GM23338 (cell line): ENCODE measurements at regions not wholly inside any gene's neighbourhood (a gene's known extent, or its start where the extent isn't known, plus 50 kb on each side); places are given as distances from the start of the nearest gene placed in this dataset.

Source experiments
- ATAC-seq: fragments of 200-7000 bp; cut with Tn5 transposase; 3 replicates; pipeline ENCODE4 v1.9.1; 2020
- DNase-seq: peaks from one replicate; pipeline ENCODE4 v3.0.0-alpha.2; 2015; ENCODE audit warnings: low spot score
- H2AFZ ChIP-seq: fragments of 200-600 bp; sonication (generic); 2 replicates; pipeline ENCODE4 v1.8.0; 2016; ENCODE audit warnings: antibody characterized with exemption, mild to moderate bottlenecking, moderate library complexity
- H3F3A ChIP-seq: fragments of 200-600 bp; sonication (generic); replicated peaks from 2 replicates; pipeline ENCODE4 v1.8.0; 2017; ENCODE audit warnings: antibody characterized with exemption, mixed run types, low read depth
- H3K27ac ChIP-seq: fragments of 200-600 bp; sonication (generic); 2 replicates; pipeline ENCODE4 v1.6.1; 2016; ENCODE audit warnings: low read depth
- H3K27me3 ChIP-seq: fragments of 200-600 bp; sonication (generic); 2 replicates; pipeline ENCODE4 v1.8.0; 2016; ENCODE audit warnings: mild to moderate bottlenecking, mixed run types, moderate library complexity; ENCODE audit not compliant: insufficient read depth
- H3K36me3 ChIP-seq: fragments of 200-600 bp; sonication (generic); 2 replicates; pipeline ENCODE4 v1.8.0; 2016; ENCODE audit warnings: mild to moderate bottlenecking; ENCODE audit not compliant: insufficient read depth
- H3K4me1 ChIP-seq: fragments of 200-600 bp; sonication (generic); 2 replicates; pipeline ENCODE4 v1.8.0; 2016; ENCODE audit warnings: mild to moderate bottlenecking, moderate library complexity; ENCODE audit not compliant: insufficient read depth
- H3K4me2 ChIP-seq: fragments of 200-600 bp; sonication (generic); 2 replicates; pipeline ENCODE4 v1.7.1; 2017; ENCODE audit warnings: mixed run types
- H3K4me3 ChIP-seq: fragments of 200-600 bp; sonication (generic); 2 replicates; pipeline ENCODE4 v1.6.1; 2016; ENCODE audit warnings: mixed run types
- H3K79me2 ChIP-seq: fragments of 200-600 bp; sonication (generic); replicated peaks from 2 replicates; pipeline ENCODE4 v1.8.0; 2017; ENCODE audit warnings: mild to moderate bottlenecking; ENCODE audit not compliant: insufficient read depth
- H3K9me2 ChIP-seq: fragments of 200-600 bp; sonication (generic); 2 replicates; pipeline ENCODE4 v1.8.0; 2017; ENCODE audit not compliant: insufficient read depth
- H4K20me1 ChIP-seq: fragments of 200-600 bp; sonication (generic); replicated peaks from 2 replicates; pipeline ENCODE4 v1.8.0; 2017; ENCODE audit warnings: mild to moderate bottlenecking; ENCODE audit not compliant: insufficient read depth
- H3K27ac Mint-ChIP-seq: 2 replicates; pipeline ENCODE4 v1.8.0; 2020; ENCODE audit warnings: inconsistent platforms, mild to moderate bottlenecking, moderate library complexity, mixed read lengths
- H3K27me3 Mint-ChIP-seq: 3 replicates; pipeline ENCODE4 v1.8.0; 2022; ENCODE audit warnings: low read depth, mild to moderate bottlenecking, moderate library complexity, mixed read lengths, inconsistent platforms; ENCODE audit not compliant: insufficient read depth, poor library complexity
- H3K36me3 Mint-ChIP-seq: 3 replicates; pipeline ENCODE4 v1.8.0; 2021; ENCODE audit warnings: low read depth, mild to moderate bottlenecking, inconsistent platforms, moderate library complexity, mixed read lengths
- H3K4me1 Mint-ChIP-seq: 3 replicates; pipeline ENCODE4 v1.8.0; 2020; ENCODE audit warnings: mild to moderate bottlenecking, inconsistent platforms, mixed read lengths
- H3K4me3 Mint-ChIP-seq: 3 replicates; pipeline ENCODE4 v1.8.0; 2021; ENCODE audit warnings: moderate library complexity, mild to moderate bottlenecking, inconsistent platforms, mixed read lengths
- H3K9me3 Mint-ChIP-seq: 3 replicates; pipeline ENCODE4 v1.8.0; 2020; ENCODE audit warnings: moderate library complexity, mild to moderate bottlenecking, inconsistent platforms, mixed read lengths
- CREB1 ChIP-seq: fragments of 250-450 bp; sonication (Bioruptor Pico); IDR thresholded peaks from 2 replicates; pipeline ENCODE4 v1.5.0; 2020; ENCODE audit warnings: low read depth, mild to moderate bottlenecking, moderate library complexity
- EZH2 ChIP-seq: fragments of 200-600 bp; sonication (generic); IDR thresholded peaks from one replicate; pipeline ENCODE4 v1.8.0; 2017; ENCODE audit warnings: antibody characterized with exemption, mild to moderate bottlenecking, low read depth; ENCODE audit not compliant: unreplicated experiment
- EZH2phosphoT487 ChIP-seq: fragments of 200-600 bp; sonication (generic); IDR thresholded peaks from one replicate; pipeline ENCODE4 v1.8.1; 2018; ENCODE audit warnings: antibody characterized with exemption; ENCODE audit not compliant: unreplicated experiment
- JUNB ChIP-seq: IDR thresholded peaks from one replicate; pipeline ENCODE4 v1.6.1; 2016; ENCODE audit warnings: antibody characterized with exemption; ENCODE audit not compliant: unreplicated experiment
- NANOG ChIP-seq: IDR thresholded peaks from 2 replicates; pipeline ENCODE4 v1.6.1; 2016; ENCODE audit warnings: antibody characterized with exemption, borderline replicate concordance
- POLR2AphosphoS5 ChIP-seq: IDR thresholded peaks from 2 replicates; pipeline ENCODE4 v1.6.1; 2016; ENCODE audit warnings: antibody characterized with exemption, low read depth
- STAT1 ChIP-seq: IDR thresholded peaks from one replicate; pipeline ENCODE4 v1.6.1; 2016; ENCODE audit warnings: antibody characterized with exemption; ENCODE audit not compliant: unreplicated experiment
- ZNF114 ChIP-seq: fragments of 250-450 bp; sonication (Bioruptor Pico); IDR thresholded peaks from 2 replicates; pipeline ENCODE4 v1.5.0; 2020; ENCODE audit warnings: mild to moderate bottlenecking, moderate library complexity
- ZNF331 ChIP-seq: fragments of 250-450 bp; sonication (Bioruptor Pico); IDR thresholded peaks from 2 replicates; pipeline ENCODE4 v1.5.0; 2020; ENCODE audit warnings: low read depth, mild to moderate bottlenecking, moderate library complexity
- TF ChIP-seq, protein P1 (sequence below), 2 experiments: fragments of 200-600 bp in 1 of 2; sonication (generic) in 1 of 2; conservative IDR thresholded peaks; 2 replicates each; pipeline versions ENCODE4 v1.5.1 to v1.6.1; 2016 to 2017; ENCODE audit warnings: antibody characterized with exemption in 2 of 2, low read depth in 2 of 2, mild to moderate bottlenecking in 2 of 2, moderate library complexity in 1 of 2
- TF ChIP-seq, protein P2 (sequence below): IDR thresholded peaks from one replicate; pipeline ENCODE4 v1.6.1; 2018; ENCODE audit warnings: antibody characterized with exemption; ENCODE audit not compliant: unreplicated experiment
- TF ChIP-seq, protein P3 (sequence below): IDR thresholded peaks from 2 replicates; pipeline ENCODE4 v1.6.1; 2016; ENCODE audit warnings: antibody characterized with exemption
- TF ChIP-seq, protein P4 (sequence below): fragments of 250-450 bp; sonication (Bioruptor Pico); IDR thresholded peaks from 2 replicates; pipeline ENCODE4 v1.5.0; 2020; ENCODE audit warnings: mild to moderate bottlenecking, moderate library complexity

DNA sequence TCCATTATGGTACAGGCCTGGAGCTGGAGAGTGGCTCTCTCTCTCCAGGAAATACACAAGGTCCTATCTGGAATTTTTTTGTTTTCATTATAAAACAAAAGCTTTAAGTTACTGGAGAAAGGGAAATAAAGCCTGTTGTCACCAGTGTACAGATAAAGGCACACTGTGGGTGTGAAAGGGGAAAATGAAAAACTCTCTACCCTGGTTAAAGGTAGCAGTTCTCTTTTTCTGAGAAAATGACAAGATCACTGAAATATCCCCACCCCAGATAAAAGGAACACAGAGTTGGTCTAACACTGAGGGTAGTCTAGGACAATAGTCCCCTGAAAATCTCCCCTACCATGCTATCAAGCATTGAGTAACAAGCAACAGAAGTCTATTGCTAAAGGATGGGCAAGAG is 438.7 kb downstream of the MBD2 start:
- H4K20me1 ChIP-seq: no peaks in the 10 kb centered on the region
- H3K4me1 ChIP-seq: no peaks in the 10 kb centered on the region
- TF ChIP-seq CREB1 (no peak), NANOG (no peak), EZH2phosphoT487 (no peak), ZNF114 (CRISPR knock-in tag) (no peak), POLR2AphosphoS5 (no peak), STAT1 (no peak), JUNB (no peak), ZNF331 (no peak), EZH2 (no peak)
- TF ChIP-seq, protein P1, sequence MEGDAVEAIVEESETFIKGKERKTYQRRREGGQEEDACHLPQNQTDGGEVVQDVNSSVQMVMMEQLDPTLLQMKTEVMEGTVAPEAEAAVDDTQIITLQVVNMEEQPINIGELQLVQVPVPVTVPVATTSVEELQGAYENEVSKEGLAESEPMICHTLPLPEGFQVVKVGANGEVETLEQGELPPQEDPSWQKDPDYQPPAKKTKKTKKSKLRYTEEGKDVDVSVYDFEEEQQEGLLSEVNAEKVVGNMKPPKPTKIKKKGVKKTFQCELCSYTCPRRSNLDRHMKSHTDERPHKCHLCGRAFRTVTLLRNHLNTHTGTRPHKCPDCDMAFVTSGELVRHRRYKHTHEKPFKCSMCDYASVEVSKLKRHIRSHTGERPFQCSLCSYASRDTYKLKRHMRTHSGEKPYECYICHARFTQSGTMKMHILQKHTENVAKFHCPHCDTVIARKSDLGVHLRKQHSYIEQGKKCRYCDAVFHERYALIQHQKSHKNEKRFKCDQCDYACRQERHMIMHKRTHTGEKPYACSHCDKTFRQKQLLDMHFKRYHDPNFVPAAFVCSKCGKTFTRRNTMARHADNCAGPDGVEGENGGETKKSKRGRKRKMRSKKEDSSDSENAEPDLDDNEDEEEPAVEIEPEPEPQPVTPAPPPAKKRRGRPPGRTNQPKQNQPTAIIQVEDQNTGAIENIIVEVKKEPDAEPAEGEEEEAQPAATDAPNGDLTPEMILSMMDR (conservative IDR thresholded peaks at IDR 0.05; ENCODE audit: low read depth in 2 of 2): no peak
- TF ChIP-seq, protein P2, sequence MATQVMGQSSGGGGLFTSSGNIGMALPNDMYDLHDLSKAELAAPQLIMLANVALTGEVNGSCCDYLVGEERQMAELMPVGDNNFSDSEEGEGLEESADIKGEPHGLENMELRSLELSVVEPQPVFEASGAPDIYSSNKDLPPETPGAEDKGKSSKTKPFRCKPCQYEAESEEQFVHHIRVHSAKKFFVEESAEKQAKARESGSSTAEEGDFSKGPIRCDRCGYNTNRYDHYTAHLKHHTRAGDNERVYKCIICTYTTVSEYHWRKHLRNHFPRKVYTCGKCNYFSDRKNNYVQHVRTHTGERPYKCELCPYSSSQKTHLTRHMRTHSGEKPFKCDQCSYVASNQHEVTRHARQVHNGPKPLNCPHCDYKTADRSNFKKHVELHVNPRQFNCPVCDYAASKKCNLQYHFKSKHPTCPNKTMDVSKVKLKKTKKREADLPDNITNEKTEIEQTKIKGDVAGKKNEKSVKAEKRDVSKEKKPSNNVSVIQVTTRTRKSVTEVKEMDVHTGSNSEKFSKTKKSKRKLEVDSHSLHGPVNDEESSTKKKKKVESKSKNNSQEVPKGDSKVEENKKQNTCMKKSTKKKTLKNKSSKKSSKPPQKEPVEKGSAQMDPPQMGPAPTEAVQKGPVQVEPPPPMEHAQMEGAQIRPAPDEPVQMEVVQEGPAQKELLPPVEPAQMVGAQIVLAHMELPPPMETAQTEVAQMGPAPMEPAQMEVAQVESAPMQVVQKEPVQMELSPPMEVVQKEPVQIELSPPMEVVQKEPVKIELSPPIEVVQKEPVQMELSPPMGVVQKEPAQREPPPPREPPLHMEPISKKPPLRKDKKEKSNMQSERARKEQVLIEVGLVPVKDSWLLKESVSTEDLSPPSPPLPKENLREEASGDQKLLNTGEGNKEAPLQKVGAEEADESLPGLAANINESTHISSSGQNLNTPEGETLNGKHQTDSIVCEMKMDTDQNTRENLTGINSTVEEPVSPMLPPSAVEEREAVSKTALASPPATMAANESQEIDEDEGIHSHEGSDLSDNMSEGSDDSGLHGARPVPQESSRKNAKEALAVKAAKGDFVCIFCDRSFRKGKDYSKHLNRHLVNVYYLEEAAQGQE: no peak
- TF ChIP-seq, protein P3, sequence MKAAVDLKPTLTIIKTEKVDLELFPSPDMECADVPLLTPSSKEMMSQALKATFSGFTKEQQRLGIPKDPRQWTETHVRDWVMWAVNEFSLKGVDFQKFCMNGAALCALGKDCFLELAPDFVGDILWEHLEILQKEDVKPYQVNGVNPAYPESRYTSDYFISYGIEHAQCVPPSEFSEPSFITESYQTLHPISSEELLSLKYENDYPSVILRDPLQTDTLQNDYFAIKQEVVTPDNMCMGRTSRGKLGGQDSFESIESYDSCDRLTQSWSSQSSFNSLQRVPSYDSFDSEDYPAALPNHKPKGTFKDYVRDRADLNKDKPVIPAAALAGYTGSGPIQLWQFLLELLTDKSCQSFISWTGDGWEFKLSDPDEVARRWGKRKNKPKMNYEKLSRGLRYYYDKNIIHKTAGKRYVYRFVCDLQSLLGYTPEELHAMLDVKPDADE: no peak
- TF ChIP-seq, protein P4, sequence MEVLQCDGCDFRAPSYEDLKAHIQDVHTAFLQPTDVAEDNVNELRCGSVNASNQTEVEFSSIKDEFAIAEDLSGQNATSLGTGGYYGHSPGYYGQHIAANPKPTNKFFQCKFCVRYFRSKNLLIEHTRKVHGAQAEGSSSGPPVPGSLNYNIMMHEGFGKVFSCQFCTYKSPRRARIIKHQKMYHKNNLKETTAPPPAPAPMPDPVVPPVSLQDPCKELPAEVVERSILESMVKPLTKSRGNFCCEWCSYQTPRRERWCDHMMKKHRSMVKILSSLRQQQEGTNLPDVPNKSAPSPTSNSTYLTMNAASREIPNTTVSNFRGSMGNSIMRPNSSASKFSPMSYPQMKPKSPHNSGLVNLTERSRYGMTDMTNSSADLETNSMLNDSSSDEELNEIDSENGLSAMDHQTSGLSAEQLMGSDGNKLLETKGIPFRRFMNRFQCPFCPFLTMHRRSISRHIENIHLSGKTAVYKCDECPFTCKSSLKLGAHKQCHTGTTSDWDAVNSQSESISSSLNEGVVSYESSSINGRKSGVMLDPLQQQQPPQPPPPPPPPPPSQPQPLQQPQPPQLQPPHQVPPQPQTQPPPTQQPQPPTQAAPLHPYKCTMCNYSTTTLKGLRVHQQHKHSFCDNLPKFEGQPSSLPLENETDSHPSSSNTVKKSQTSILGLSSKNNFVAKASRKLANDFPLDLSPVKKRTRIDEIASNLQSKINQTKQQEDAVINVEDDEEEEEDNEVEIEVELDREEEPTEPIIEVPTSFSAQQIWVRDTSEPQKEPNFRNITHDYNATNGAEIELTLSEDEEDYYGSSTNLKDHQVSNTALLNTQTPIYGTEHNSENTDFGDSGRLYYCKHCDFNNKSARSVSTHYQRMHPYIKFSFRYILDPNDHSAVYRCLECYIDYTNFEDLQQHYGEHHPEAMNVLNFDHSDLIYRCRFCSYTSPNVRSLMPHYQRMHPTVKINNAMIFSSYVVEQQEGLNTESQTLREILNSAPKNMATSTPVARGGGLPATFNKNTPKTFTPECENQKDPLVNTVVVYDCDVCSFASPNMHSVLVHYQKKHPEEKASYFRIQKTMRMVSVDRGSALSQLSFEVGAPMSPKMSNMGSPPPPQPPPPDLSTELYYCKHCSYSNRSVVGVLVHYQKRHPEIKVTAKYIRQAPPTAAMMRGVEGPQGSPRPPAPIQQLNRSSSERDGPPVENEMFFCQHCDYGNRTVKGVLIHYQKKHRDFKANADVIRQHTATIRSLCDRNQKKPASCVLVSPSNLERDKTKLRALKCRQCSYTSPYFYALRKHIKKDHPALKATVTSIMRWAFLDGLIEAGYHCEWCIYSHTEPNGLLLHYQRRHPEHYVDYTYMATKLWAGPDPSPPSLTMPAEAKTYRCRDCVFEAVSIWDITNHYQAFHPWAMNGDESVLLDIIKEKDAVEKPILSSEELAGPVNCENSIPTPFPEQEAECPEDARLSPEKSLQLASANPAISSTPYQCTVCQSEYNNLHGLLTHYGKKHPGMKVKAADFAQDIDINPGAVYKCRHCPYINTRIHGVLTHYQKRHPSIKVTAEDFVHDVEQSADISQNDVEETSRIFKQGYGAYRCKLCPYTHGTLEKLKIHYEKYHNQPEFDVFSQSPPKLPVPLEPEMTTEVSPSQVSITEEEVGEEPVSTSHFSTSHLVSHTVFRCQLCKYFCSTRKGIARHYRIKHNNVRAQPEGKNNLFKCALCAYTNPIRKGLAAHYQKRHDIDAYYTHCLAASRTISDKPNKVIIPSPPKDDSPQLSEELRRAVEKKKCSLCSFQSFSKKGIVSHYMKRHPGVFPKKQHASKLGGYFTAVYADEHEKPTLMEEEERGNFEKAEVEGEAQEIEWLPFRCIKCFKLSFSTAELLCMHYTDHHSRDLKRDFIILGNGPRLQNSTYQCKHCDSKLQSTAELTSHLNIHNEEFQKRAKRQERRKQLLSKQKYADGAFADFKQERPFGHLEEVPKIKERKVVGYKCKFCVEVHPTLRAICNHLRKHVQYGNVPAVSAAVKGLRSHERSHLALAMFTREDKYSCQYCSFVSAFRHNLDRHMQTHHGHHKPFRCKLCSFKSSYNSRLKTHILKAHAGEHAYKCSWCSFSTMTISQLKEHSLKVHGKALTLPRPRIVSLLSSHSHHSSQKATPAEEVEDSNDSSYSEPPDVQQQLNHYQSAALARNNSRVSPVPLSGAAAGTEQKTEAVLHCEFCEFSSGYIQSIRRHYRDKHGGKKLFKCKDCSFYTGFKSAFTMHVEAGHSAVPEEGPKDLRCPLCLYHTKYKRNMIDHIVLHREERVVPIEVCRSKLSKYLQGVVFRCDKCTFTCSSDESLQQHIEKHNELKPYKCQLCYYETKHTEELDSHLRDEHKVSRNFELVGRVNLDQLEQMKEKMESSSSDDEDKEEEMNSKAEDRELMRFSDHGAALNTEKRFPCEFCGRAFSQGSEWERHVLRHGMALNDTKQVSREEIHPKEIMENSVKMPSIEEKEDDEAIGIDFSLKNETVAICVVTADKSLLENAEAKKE (CRISPR knock-in tag): no peak
- no peak overlapping the region for H3K27ac Mint-ChIP-seq
- no peaks in the 10 kb centered on the region for H3K4me1 Mint-ChIP-seq
- ATAC-seq: no peak
- H2AFZ ChIP-seq: peak overlapping the region; percentile 3; the same call in 1 of the 2 replicates
- H3K36me3 Mint-ChIP-seq: no peaks in the 10 kb centered on the region
- H3K27me3 Mint-ChIP-seq: no peaks in the 10 kb centered on the region
- no peaks in the 10 kb centered on the region for H3K36me3 ChIP-seq
- no peak overlapping the region for H3K4me3 Mint-ChIP-seq
- H3K27me3 ChIP-seq: no peaks in the 10 kb centered on the region
- no peak overlapping the region for H3K4me3 ChIP-seq
- H3K27ac ChIP-seq: no peak overlapping the region
- H3K9me2 ChIP-seq: no peaks in the 10 kb centered on the region
- H3K79me2 ChIP-seq: no peaks in the 10 kb centered on the region
- no peaks in the 10 kb centered on the region for H3K9me3 Mint-ChIP-seq
- no peak overlapping the region for H3K4me2 ChIP-seq
- no peaks in the 10 kb centered on the region for H3F3A ChIP-seq
- no peak for DNase-seq
